ENCODE measurements at regions not wholly inside any gene's neighbourhood (a gene's known extent, or its start where the extent isn't known, plus 50 kb on each side); places are given as distances from the start of the nearest gene placed in this dataset.
A peak's percentile ranks its signal among the peaks of the same experiment; 100 is the strongest.

DNA sequence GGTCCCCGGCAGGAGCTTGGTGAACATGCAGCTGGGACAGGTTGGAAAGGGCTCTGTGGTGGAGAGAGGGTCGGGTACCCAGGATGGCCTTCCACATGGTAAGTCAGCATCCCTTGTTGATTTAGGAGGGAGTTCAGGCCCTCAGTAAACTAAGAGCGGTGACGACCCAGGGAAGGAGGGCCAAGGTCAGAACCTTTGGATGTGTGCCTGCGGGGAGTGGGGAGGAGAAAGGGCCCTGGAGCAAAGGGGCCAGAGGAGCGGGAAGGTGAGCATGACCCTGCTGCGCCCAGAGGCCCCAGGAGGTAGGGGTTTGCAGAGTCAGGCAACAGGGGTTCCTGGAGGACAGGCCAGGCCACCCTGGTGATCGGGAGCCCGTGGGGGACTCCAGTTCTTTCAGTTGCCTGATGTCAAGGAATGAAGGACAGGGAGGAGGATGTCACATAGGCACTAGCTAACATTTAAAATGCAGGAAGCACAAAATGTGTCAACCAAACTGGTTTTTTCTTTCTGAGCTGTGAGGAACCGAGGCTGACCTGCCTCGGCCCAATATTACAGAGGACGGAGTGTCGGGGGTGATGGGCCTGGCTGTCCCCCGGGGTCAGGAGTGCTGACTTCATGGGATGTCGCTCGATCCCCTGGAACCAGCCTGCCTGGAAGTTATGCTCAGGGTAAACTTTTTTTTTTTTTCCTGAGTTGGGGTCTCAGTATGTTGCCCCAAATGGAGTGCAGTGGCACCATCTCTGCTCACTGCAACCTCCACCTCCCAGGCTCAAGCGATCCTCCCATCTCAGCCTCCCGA is 117.4 kb upstream of the SLC45A1 start (continued):
- no peak for TF ChIP-seq ZBTB43 (CRISPR knock-in tag; conservative IDR thresholded peaks at IDR 0.05)
- peak; percentile 98 for TF ChIP-seq RARA (CRISPR knock-in tag; IDR thresholded peaks at IDR 0.05)
- peak; percentile 65; the same call in 1 of the 2 replicates for TF ChIP-seq TFE3 (CRISPR knock-in tag; IDR thresholded peaks at IDR 0.05)
- TF ChIP-seq FOXA1 (IDR thresholded peaks at IDR 0.05) = peak; percentile 65
- TF ChIP-seq FOXA1 (CRISPR knock-in tag; IDR thresholded peaks at IDR 0.05) = peak; percentile 98
- no peak for TF ChIP-seq ZNF660 (CRISPR knock-in tag; IDR thresholded peaks at IDR 0.05; ENCODE audit: borderline replicate concordance, low read depth)
- peak; percentile 60; the same call in 1 of the 2 replicates for TF ChIP-seq MEIS1 (CRISPR knock-in tag; IDR thresholded peaks at IDR 0.05; ENCODE audit: borderline replicate concordance)
- no peak for TF ChIP-seq ZFP41 (CRISPR knock-in tag; IDR thresholded peaks at IDR 0.05; ENCODE audit: borderline replicate concordance)
- no peak for TF ChIP-seq ZNF136 (CRISPR knock-in tag; IDR thresholded peaks at IDR 0.05; ENCODE audit: low read depth)
- no peak for TF ChIP-seq RBM22 (optimal IDR thresholded peaks at IDR 0.05; ENCODE audit: low read length)
- TF ChIP-seq ADNP (CRISPR knock-in tag; IDR thresholded peaks at IDR 0.05) = no peak
- TF ChIP-seq GATAD1 (CRISPR knock-in tag; IDR thresholded peaks at IDR 0.05) = 0 out of 2 replicates have a peak, but pooled peaks have one; percentile 20
- TF ChIP-seq, protein P1, sequence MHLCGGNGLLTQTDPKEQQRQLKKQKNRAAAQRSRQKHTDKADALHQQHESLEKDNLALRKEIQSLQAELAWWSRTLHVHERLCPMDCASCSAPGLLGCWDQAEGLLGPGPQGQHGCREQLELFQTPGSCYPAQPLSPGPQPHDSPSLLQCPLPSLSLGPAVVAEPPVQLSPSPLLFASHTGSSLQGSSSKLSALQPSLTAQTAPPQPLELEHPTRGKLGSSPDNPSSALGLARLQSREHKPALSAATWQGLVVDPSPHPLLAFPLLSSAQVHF (CRISPR knock-in tag; IDR thresholded peaks at IDR 0.05) = no peak
- TF ChIP-seq ZNF792 (CRISPR knock-in tag; IDR thresholded peaks at IDR 0.05) = peak; percentile 46; the same call in 1 of the 2 replicates
- TF ChIP-seq, protein P2, sequence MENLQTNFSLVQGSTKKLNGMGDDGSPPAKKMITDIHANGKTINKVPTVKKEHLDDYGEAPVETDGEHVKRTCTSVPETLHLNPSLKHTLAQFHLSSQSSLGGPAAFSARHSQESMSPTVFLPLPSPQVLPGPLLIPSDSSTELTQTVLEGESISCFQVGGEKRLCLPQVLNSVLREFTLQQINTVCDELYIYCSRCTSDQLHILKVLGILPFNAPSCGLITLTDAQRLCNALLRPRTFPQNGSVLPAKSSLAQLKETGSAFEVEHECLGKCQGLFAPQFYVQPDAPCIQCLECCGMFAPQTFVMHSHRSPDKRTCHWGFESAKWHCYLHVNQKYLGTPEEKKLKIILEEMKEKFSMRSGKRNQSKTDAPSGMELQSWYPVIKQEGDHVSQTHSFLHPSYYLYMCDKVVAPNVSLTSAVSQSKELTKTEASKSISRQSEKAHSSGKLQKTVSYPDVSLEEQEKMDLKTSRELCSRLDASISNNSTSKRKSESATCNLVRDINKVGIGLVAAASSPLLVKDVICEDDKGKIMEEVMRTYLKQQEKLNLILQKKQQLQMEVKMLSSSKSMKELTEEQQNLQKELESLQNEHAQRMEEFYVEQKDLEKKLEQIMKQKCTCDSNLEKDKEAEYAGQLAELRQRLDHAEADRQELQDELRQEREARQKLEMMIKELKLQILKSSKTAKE (CRISPR knock-in tag; IDR thresholded peaks at IDR 0.05; ENCODE audit: borderline replicate concordance) = peak; percentile 90
- no peak for TF ChIP-seq ZNF235 (CRISPR knock-in tag; IDR thresholded peaks at IDR 0.05; ENCODE audit: borderline replicate concordance)
- TF ChIP-seq, protein P3, sequence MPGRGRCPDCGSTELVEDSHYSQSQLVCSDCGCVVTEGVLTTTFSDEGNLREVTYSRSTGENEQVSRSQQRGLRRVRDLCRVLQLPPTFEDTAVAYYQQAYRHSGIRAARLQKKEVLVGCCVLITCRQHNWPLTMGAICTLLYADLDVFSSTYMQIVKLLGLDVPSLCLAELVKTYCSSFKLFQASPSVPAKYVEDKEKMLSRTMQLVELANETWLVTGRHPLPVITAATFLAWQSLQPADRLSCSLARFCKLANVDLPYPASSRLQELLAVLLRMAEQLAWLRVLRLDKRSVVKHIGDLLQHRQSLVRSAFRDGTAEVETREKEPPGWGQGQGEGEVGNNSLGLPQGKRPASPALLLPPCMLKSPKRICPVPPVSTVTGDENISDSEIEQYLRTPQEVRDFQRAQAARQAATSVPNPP (CRISPR knock-in tag; IDR thresholded peaks at IDR 0.05) = no peak
- peak; percentile 99 for TF ChIP-seq KDM1A (CRISPR knock-in tag; IDR thresholded peaks at IDR 0.05)
- TF ChIP-seq ZNF138 (CRISPR knock-in tag; IDR thresholded peaks at IDR 0.05; ENCODE audit: low read depth) = no peak
- TF ChIP-seq, protein P4, sequence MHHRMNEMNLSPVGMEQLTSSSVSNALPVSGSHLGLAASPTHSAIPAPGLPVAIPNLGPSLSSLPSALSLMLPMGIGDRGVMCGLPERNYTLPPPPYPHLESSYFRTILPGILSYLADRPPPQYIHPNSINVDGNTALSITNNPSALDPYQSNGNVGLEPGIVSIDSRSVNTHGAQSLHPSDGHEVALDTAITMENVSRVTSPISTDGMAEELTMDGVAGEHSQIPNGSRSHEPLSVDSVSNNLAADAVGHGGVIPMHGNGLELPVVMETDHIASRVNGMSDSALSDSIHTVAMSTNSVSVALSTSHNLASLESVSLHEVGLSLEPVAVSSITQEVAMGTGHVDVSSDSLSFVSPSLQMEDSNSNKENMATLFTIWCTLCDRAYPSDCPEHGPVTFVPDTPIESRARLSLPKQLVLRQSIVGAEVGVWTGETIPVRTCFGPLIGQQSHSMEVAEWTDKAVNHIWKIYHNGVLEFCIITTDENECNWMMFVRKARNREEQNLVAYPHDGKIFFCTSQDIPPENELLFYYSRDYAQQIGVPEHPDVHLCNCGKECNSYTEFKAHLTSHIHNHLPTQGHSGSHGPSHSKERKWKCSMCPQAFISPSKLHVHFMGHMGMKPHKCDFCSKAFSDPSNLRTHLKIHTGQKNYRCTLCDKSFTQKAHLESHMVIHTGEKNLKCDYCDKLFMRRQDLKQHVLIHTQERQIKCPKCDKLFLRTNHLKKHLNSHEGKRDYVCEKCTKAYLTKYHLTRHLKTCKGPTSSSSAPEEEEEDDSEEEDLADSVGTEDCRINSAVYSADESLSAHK (CRISPR knock-in tag; IDR thresholded peaks at IDR 0.05; ENCODE audit: borderline replicate concordance) = no peak
- no peak for TF ChIP-seq NCOA1 (CRISPR knock-in tag; IDR thresholded peaks at IDR 0.05)
